Activated CD8-positive, alpha-beta memory T cell treated with anti-CD3 and anti-CD28 coated beads for 24 hours (primary cell): ENCODE measurements at regions not wholly inside any gene's neighbourhood (a gene's known extent, or its start where the extent isn't known, plus 50 kb on each side); places are given as distances from the start of the nearest gene placed in this dataset.

ENCODE experiments used
- DNase-seq: peaks from one replicate; pipeline ENCODE4 v3.0.0-alpha.2; 2020

DNA sequence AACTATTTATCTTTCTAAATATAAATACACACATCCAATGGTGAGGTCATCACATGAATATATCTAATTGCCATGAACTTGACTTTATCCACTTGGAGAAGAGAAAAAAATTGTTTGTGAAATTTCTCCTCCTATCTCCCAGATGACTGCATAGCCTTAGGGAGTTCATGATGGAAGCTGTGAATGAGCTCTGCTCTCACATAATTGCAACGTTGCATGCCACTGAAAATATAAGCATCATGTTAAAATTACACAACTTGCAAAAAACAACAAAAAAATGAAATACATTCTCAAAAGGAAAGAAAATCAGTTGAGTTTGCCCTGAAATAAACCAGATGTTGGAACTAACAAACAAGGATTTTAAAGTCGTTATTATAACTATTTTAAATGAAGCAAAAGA lies 50.6 kb upstream of the OSR1 start:
- DNase-seq: no peak

DNA sequence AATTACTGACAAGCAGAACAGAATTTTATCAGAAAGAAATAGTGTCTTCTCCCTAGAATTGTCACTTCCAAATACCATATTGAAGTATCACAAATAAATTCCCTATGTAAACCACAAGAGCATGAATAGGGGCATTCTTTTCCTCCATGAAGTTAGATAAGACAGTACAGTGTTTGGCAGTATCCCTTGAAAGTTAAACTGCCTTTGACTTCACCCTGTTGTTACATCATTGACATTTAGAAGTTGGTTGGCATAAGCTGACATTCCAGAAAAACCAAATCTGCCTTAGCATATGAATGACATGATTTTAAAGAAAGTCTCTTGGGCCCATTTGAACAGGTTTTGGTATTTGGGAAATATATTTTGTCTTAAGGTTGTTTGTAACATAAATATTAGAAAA lies 50.2 kb upstream of the OSR1 start:
- no peak for DNase-seq
